CD14-positive monocyte (primary cell): ENCODE measurements at regions not wholly inside any gene's neighbourhood (a gene's known extent, or its start where the extent isn't known, plus 50 kb on each side); places are given as distances from the start of the nearest gene placed in this dataset.

Source experiments
- DNase-seq, 3 donors: peaks; one replicate each; pipeline ENCODE4 v3.0.0-alpha.2; 2011 to 2022
- H2AFZ ChIP-seq: 2 replicates; pipeline ENCODE4 v1.6.0; 2012; ENCODE audit warnings: mild to moderate bottlenecking, low read depth, low read length, inconsistent platforms; ENCODE audit not compliant: insufficient read depth, poor library complexity, severe bottlenecking
- H3K27ac ChIP-seq, 2 donors: 1 replicate in 1 of 2; 2 replicates in 1 of 2; pipeline ENCODE4 v1.5.1; 2012 to 2013; ENCODE audit warnings: low read length in 2 of 2, control low read depth in 1 of 2, inconsistent platforms in 1 of 2, low read depth in 1 of 2, mild to moderate bottlenecking in 1 of 2
- H3K27me3 ChIP-seq, 2 donors: one replicate each; pipeline versions ENCODE4 v1.6.0 to v1.6.1; 2011 to 2013; ENCODE audit warnings: low read length in 2 of 2; ENCODE audit not compliant: control insufficient read depth in 2 of 2, insufficient read depth in 2 of 2
- H3K36me3 ChIP-seq, 2 donors: replicated peaks in 1 of 2; 1 replicate in 1 of 2; 2 replicates in 1 of 2; pipeline versions ENCODE4 v1.5.1 to v1.6.1; 2012 to 2013; ENCODE audit warnings: low read length in 2 of 2, control low read depth in 1 of 2, inconsistent platforms in 1 of 2, mild to moderate bottlenecking in 1 of 2; ENCODE audit not compliant: insufficient read depth in 2 of 2, control insufficient read depth in 1 of 2
- H3K4me1 ChIP-seq, 2 donors: 1 replicate in 1 of 2; 2 replicates in 1 of 2; pipeline versions ENCODE4 v1.5.1 to v1.6.1; 2012 to 2013; ENCODE audit warnings: low read length in 2 of 2, control low read depth in 1 of 2, inconsistent platforms in 1 of 2, mild to moderate bottlenecking in 1 of 2, moderate library complexity in 1 of 2; ENCODE audit not compliant: insufficient read depth in 2 of 2, control insufficient read depth in 1 of 2
- H3K4me2 ChIP-seq: replicated peaks from 2 replicates; pipeline ENCODE3; 2012; ENCODE audit warnings: low read length, moderate library complexity, mild to moderate bottlenecking; ENCODE audit not compliant: poor library complexity, severe bottlenecking; ENCODE audit errors: extremely low read depth
- H3K4me3 ChIP-seq, 3 experiments: fragments of 200-600 bp in 1 of 3; sonication (generic) in 1 of 3; replicated peaks in 1 of 3; 1 replicate in 2 of 3; 2 replicates in 1 of 3; pipeline ENCODE4 v1.5.1; 2011 to 2013; ENCODE audit warnings: low read length in 3 of 3, mild to moderate bottlenecking in 3 of 3, control low read depth in 2 of 3, low read depth in 2 of 3, inconsistent platforms in 1 of 3, moderate library complexity in 1 of 3
- H3K79me2 ChIP-seq: 2 replicates; pipeline ENCODE4 v1.6.0; 2012; ENCODE audit warnings: mild to moderate bottlenecking, control low read depth, inconsistent platforms, low read length, moderate library complexity; ENCODE audit not compliant: insufficient read depth
- H3K9ac ChIP-seq: 2 replicates; pipeline ENCODE4 v1.6.0; 2017; ENCODE audit warnings: low read length, mild to moderate bottlenecking; ENCODE audit not compliant: insufficient read depth, poor library complexity, severe bottlenecking
- H3K9me3 ChIP-seq, 2 donors: replicated peaks in 1 of 2; 1 replicate in 1 of 2; 2 replicates in 1 of 2; pipeline versions ENCODE4 v1.5.1 to v1.6.1; 2012 to 2013; ENCODE audit warnings: low read length in 2 of 2, control low read depth in 1 of 2; ENCODE audit not compliant: control insufficient read depth in 1 of 2, insufficient read depth in 1 of 2
- H4K20me1 ChIP-seq: 2 replicates; pipeline ENCODE4 v1.6.0; 2012; ENCODE audit warnings: mild to moderate bottlenecking, low read length, control low read depth, moderate library complexity; ENCODE audit not compliant: insufficient read depth
- H3K27ac Mint-ChIP-seq, 7 donors: one replicate each; pipeline ENCODE4 v1.8.0; 2020; ENCODE audit warnings: mild to moderate bottlenecking in 7 of 7, mixed read lengths in 7 of 7, moderate library complexity in 6 of 7, inconsistent platforms in 2 of 7
- H3K27me3 Mint-ChIP-seq, 3 donors: one replicate each; pipeline ENCODE4 v1.8.0; 2021 to 2022; ENCODE audit warnings: low read depth in 3 of 3, mild to moderate bottlenecking in 3 of 3, mixed read lengths in 3 of 3, moderate library complexity in 3 of 3, inconsistent platforms in 1 of 3
- H3K36me3 Mint-ChIP-seq, 2 donors: one replicate each; pipeline ENCODE4 v1.8.0; 2020; ENCODE audit warnings: mixed read lengths in 2 of 2, inconsistent platforms in 1 of 2, mild to moderate bottlenecking in 1 of 2
- H3K4me1 Mint-ChIP-seq: one replicate; pipeline ENCODE4 v1.8.0; 2020; ENCODE audit warnings: mild to moderate bottlenecking, mixed read lengths
- H3K4me3 Mint-ChIP-seq, 2 donors: one replicate each; pipeline ENCODE4 v1.8.0; 2020; ENCODE audit warnings: mild to moderate bottlenecking in 2 of 2, mixed read lengths in 2 of 2, moderate library complexity in 1 of 2
- H3K9me3 Mint-ChIP-seq, 7 donors: one replicate each; pipeline ENCODE4 v1.8.0; 2020 to 2022; ENCODE audit warnings: mixed read lengths in 7 of 7, mild to moderate bottlenecking in 6 of 7, moderate library complexity in 6 of 7, inconsistent platforms in 2 of 7
- CTCF ChIP-seq: fragments of 200-600 bp; IDR thresholded peaks from one replicate; pipeline ENCODE4 v1.8.0; 2022; ENCODE audit warnings: antibody characterized with exemption, mild to moderate bottlenecking
- WGBS: methylation state at CpG from one replicate; pipeline ENCODE4 v1.1.5; 2013; ENCODE audit warnings: missing lambda C conversion rate; ENCODE audit not compliant: insufficient coverage; 5-methylcytosine and 5-hydroxymethylcytosine counted together
- intact Hi-C, 2 donors: fragments of 100-400 bp; cut with micrococcal nuclease; formaldehyde crosslinking; loops; one replicate each; pipeline versions ENCODE4 v1.15.0 to v1.15.1; 2023

GRCh38 chr6:97989451-97989850, 706.4 kb upstream of the MMS22L start:
- no peak overlapping the region for H3K27ac ChIP-seq
- no peak overlapping the region for H3K9ac ChIP-seq
- H3K36me3 ChIP-seq, result no peaks in the 10 kb centered on the region
- no peak overlapping the region for H3K27ac Mint-ChIP-seq
- H3K4me3 ChIP-seq, result no peak overlapping the region
- no peaks in the 10 kb centered on the region for H3K4me1 Mint-ChIP-seq
- H3K4me2 ChIP-seq, result no peak overlapping the region
- H4K20me1 ChIP-seq, result no peaks in the 10 kb centered on the region
- H3K79me2 ChIP-seq, result no peaks in the 10 kb centered on the region
- no peak overlapping the region for H3K4me3 Mint-ChIP-seq
- no peaks in the 10 kb centered on the region for H3K27me3 ChIP-seq
- no peaks in the 10 kb centered on the region for H3K36me3 Mint-ChIP-seq
- no peaks in the 10 kb centered on the region for H3K9me3 ChIP-seq
- H3K9me3 Mint-ChIP-seq, result no peaks in the 10 kb centered on the region
- H3K27me3 Mint-ChIP-seq, result no peaks in the 10 kb centered on the region
- WGBS, result no CpG with 5 or more reads among the region's 1 CpG
- no peak overlapping the region for H2AFZ ChIP-seq
- DNase-seq, result no peak
- intact Hi-C loops, result no loop called here
- no peaks in the 10 kb centered on the region for H3K4me1 ChIP-seq
- no peak for TF ChIP-seq CTCF

GRCh38 chr6:97995158-97995557, 712.1 kb upstream of the MMS22L start:
- no peak overlapping the region for H3K9ac ChIP-seq
- H3K9me3 ChIP-seq, result no peaks in the 10 kb centered on the region
- H3K79me2 ChIP-seq, result no peaks in the 10 kb centered on the region
- no peak overlapping the region for H3K4me3 Mint-ChIP-seq
- H3K27me3 Mint-ChIP-seq, result no peaks in the 10 kb centered on the region
- intact Hi-C loops, result no loop called here
- no peak overlapping the region for H3K27ac Mint-ChIP-seq
- H3K36me3 ChIP-seq, result no peaks in the 10 kb centered on the region
- TF ChIP-seq CTCF, result no peak
- H3K4me1 Mint-ChIP-seq, result no peaks in the 10 kb centered on the region
- H3K27me3 ChIP-seq, result no peaks in the 10 kb centered on the region
- H3K4me2 ChIP-seq, result no peak overlapping the region
- H3K4me1 ChIP-seq, result no peaks in the 10 kb centered on the region
- no peak overlapping the region for H2AFZ ChIP-seq
- no peaks in the 10 kb centered on the region for H3K9me3 Mint-ChIP-seq
- H4K20me1 ChIP-seq, result no peaks in the 10 kb centered on the region
- no peaks in the 10 kb centered on the region for H3K36me3 Mint-ChIP-seq
- H3K4me3 ChIP-seq, result no peak overlapping the region
- no peak overlapping the region for H3K27ac ChIP-seq
- DNase-seq, result no peak
